IPS-15b (cell line): ENCODE measurements at regions not wholly inside any gene's neighbourhood (a gene's known extent, or its start where the extent isn't known, plus 50 kb on each side); places are given as distances from the start of the nearest gene placed in this dataset.

ENCODE experiments used
- H3K27me3 ChIP-seq: one replicate; pipeline ENCODE4 v1.6.1; 2013; ENCODE audit warnings: low read length; ENCODE audit not compliant: control insufficient read depth, insufficient read depth
- H3K36me3 ChIP-seq: one replicate; pipeline ENCODE4 v1.6.1; 2013; ENCODE audit warnings: low read length; ENCODE audit not compliant: control insufficient read depth, insufficient read depth
- H3K4me1 ChIP-seq: one replicate; pipeline ENCODE4 v1.6.1; 2013; ENCODE audit warnings: mild to moderate bottlenecking, low read length; ENCODE audit not compliant: control insufficient read depth, insufficient read depth
- H3K4me3 ChIP-seq: one replicate; pipeline ENCODE4 v1.5.1; 2013; ENCODE audit warnings: low read depth, low read length
- H3K9ac ChIP-seq: one replicate; pipeline ENCODE4 v1.6.1; 2013; ENCODE audit warnings: low read depth, mild to moderate bottlenecking, low read length
- H3K9me3 ChIP-seq: one replicate; pipeline ENCODE4 v1.6.1; 2013; ENCODE audit warnings: mild to moderate bottlenecking, low read length; ENCODE audit not compliant: control insufficient read depth, insufficient read depth

DNA sequence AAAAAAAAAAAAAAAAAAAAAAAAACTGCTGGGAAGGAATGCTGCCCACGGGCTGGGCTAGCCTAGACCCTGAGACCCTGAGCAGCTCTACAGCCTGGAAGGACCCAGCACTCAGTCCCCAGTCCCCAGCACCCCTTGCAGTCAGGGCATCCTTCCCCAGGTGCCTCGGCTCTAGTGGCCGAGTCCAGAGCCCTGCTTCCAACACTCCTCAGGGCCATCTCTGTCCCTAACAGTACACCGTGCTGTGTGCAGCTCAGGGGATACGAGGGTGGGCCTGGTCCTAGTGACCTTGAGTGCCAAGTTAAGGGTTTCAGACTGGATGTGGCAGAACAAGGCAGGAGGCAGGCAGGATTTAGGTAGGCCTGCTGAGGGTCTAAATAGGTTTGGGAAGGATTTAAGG is 50.2 kb upstream of the LRP8 start:
- Histone ChIP-seq H3K4me3 (no peak overlapping the region), H3K9ac (no peak overlapping the region), H3K4me1 (peaks cover 3% of the 10 kb centered on the region), H3K9me3 (no peaks in the 10 kb centered on the region), H3K36me3 (no peaks in the 10 kb centered on the region), H3K27me3 (peaks cover 7% of the 10 kb centered on the region)

- no peaks in the 10 kb centered on the region for H3K9me3 ChIP-seq
- no peaks in the 10 kb centered on the region for H3K36me3 ChIP-seq
- no peak overlapping the region for H3K9ac ChIP-seq
- H3K27me3 ChIP-seq: peaks cover 7% of the 10 kb centered on the region
- H3K4me1 ChIP-seq: peaks cover 3% of the 10 kb centered on the region
- H3K4me3 ChIP-seq: no peak overlapping the region
Measured at GRCh38 chr1:53378932-53379661, 51.2 kb upstream of the LRP8 start.

DNA sequence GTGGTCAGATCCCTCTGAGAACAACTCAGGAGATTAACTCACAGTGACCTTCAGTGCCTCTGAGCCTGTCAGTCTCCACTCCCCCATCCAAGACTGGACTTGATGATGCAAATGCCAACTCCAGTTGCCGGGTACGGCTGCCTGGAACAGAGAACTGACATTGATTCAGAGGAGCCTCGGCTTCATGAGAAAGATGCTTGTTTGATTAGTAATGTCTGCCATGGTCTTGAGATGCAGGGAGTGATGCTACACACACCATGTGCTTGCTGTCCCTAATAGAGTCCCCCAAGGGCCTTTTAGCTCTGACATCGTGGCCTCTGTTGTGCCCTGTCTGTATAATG is 51.8 kb upstream of the LRP8 start:
- Histone ChIP-seq H3K4me1 (peaks cover 3% of the 10 kb centered on the region), H3K9ac (no peak overlapping the region), H3K4me3 (no peak overlapping the region), H3K36me3 (no peaks in the 10 kb centered on the region), H3K9me3 (no peaks in the 10 kb centered on the region), H3K27me3 (peaks cover 7% of the 10 kb centered on the region)

- peaks cover 3% of the 10 kb centered on the region for H3K4me1 ChIP-seq
- peaks cover 7% of the 10 kb centered on the region for H3K27me3 ChIP-seq
- H3K9me3 ChIP-seq: no peaks in the 10 kb centered on the region
- H3K9ac ChIP-seq: no peak overlapping the region
- H3K4me3 ChIP-seq: no peak overlapping the region
- no peaks in the 10 kb centered on the region for H3K36me3 ChIP-seq
Measured at GRCh38 chr1:53380296-53380695, 52.4 kb upstream of the LRP8 start.

DNA sequence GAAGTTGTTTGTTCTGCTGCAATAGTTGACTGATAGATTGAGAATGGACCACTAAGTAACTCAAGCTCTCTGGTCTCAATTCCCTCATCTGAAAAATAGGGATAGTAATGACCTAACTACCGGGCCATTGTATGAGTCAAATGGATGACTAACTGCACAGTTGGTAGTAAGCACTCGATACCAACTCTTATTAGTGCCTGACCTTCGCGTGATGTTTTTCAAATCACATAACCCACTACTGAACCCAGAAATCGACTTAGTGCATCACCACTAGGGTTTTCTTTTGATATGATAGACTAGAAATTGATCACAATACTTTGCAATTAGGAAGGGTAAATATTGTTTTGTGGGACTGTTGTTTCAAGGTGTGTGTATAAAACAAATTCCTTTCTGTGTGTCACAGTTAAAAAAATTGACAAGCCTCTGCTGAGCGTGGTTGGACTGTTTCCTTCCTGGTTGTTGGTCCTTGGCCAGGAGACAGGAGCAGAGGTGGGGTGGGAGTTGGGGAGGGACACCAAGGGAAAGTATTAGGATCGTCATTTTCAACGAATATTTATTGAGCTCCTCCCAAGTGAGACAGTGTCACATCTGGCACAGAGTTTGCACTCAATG is 54.0 kb upstream of the LRP8 start:
- H3K36me3 ChIP-seq: no peaks in the 10 kb centered on the region
- H3K9ac ChIP-seq: no peak overlapping the region
- no peak overlapping the region for H3K4me3 ChIP-seq
- no peaks in the 10 kb centered on the region for H3K9me3 ChIP-seq
- H3K4me1 ChIP-seq: no peaks in the 10 kb centered on the region
- peaks cover 7% of the 10 kb centered on the region for H3K27me3 ChIP-seq

DNA sequence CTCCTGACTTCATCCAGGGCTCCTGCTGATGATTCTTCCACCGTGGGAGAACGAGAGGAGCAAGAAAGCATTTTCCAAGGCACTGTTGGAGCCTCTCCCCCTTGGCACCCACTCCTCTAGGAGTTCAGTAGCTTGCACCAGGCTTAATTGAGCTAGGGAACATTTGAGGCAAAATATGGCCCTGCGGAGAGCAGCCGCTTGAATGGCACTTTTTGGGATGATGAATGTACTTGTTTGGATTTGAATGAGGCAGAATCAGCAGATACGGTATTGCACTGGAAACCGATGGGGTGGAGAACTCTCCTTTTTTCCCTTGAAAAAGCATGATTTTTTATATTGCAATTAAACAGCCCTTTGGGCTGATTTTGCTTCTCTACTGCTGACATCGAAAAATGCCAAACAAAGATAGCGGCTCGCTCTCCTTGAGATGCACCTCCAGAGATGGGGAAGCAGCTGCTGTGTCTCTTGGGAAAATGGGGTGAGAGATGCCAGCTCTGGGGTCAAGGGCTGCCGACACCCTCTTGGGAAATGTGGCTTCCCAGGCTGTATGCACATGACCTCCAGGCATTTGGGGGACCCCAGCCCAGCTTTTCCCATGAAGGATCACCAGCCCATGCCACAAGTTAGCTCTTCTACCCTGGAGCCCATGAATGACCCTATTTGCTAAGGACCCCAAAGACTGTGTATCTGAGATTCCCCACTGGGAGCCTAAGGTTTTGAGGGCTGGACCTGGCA is 55.4 kb upstream of the LRP8 start:
- H3K9me3 ChIP-seq: no peaks in the 10 kb centered on the region

GRCh38 chr1:53384796-53385195 is 56.9 kb upstream of the LRP8 start:
- no peaks in the 10 kb centered on the region for H3K36me3 ChIP-seq
- H3K9ac ChIP-seq: no peak overlapping the region
- H3K4me3 ChIP-seq: no peak overlapping the region
- no peaks in the 10 kb centered on the region for H3K4me1 ChIP-seq
- H3K9me3 ChIP-seq: no peaks in the 10 kb centered on the region
- peaks cover 7% of the 10 kb centered on the region for H3K27me3 ChIP-seq

More for the DNA sequence above, 55.4 kb upstream of the LRP8 start:
- H3K4me1 ChIP-seq: no peaks in the 10 kb centered on the region
- no peak overlapping the region for H3K9ac ChIP-seq
- H3K36me3 ChIP-seq: no peaks in the 10 kb centered on the region
- no peak overlapping the region for H3K4me3 ChIP-seq
- H3K27me3 ChIP-seq: peaks cover 7% of the 10 kb centered on the region

GRCh38 chr1:53385276-53386225 is 57.7 kb upstream of the LRP8 start:
- no peaks in the 10 kb centered on the region for H3K9me3 ChIP-seq
- no peaks in the 10 kb centered on the region for H3K4me1 ChIP-seq
- H3K9ac ChIP-seq: no peak overlapping the region
- H3K27me3 ChIP-seq: peaks cover 7% of the 10 kb centered on the region
- H3K4me3 ChIP-seq: no peak overlapping the region
- no peaks in the 10 kb centered on the region for H3K36me3 ChIP-seq

DNA sequence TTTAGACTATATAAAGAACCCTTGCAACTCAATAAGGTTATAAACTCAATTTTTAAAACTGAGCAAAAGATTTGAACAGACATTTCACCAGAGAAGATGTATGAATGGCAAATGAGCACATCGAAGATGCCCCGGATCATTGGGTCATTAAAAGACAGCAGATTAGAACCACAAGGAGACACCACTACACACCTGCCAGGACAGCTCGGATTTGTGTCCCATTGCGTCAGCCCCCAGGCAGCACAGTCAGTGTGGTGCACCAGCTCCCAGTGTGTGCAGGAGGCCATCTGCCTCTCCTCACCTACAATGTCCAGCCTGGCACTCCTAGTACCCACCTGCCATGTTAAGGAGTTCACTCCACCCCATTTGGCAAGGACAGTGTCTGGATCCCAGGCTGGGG is 61.1 kb upstream of the LRP8 start:
- Histone ChIP-seq H3K4me3 (no peak overlapping the region), H3K4me1 (peaks cover 3% of the 10 kb centered on the region), H3K9ac (no peak overlapping the region), H3K27me3 (no peaks in the 10 kb centered on the region), H3K36me3 (no peaks in the 10 kb centered on the region), H3K9me3 (no peaks in the 10 kb centered on the region)

GRCh38 chr1:53390261-53390660 is 62.4 kb upstream of the LRP8 start:
- H3K4me1 ChIP-seq: peaks cover 3% of the 10 kb centered on the region
- H3K9me3 ChIP-seq: no peaks in the 10 kb centered on the region
- no peaks in the 10 kb centered on the region for H3K27me3 ChIP-seq
- no peaks in the 10 kb centered on the region for H3K36me3 ChIP-seq
- H3K4me3 ChIP-seq: no peak overlapping the region
- H3K9ac ChIP-seq: no peak overlapping the region

GRCh38 chr1:53390736-53391135 is 62.9 kb upstream of the LRP8 start:
- Histone ChIP-seq H3K4me1 (peaks cover 6% of the 10 kb centered on the region), H3K9me3 (no peaks in the 10 kb centered on the region), H3K36me3 (no peaks in the 10 kb centered on the region), H3K9ac (no peak overlapping the region), H3K4me3 (no peak overlapping the region), H3K27me3 (no peaks in the 10 kb centered on the region)
